ENCODE measurements at regions not wholly inside any gene's neighbourhood (a gene's known extent, or its start where the extent isn't known, plus 50 kb on each side); places are given as distances from the start of the nearest gene placed in this dataset.

GRCh38 chr1:90494748-90495282 lies 222.3 kb downstream of the BARHL2 start:
- no peak for TF ChIP-seq CTCF (IDR thresholded peaks at IDR 0.05; ENCODE audit: low read depth, low read length)
- no peak for TF ChIP-seq POLR2A (IDR thresholded peaks at IDR 0.05; ENCODE audit: extremely low read depth, insufficient read length)
- no peak for TF ChIP-seq MYC (IDR thresholded peaks at IDR 0.05; ENCODE audit: low read depth, low read length)
- no peak for TF ChIP-seq MAX (IDR thresholded peaks at IDR 0.05; ENCODE audit: low read depth, low read length)
